ENCODE measurements at regions not wholly inside any gene's neighbourhood (a gene's known extent, or its start where the extent isn't known, plus 50 kb on each side); places are given as distances from the start of the nearest gene placed in this dataset.

GRCh38 chr10:90589825-90590224 lies 268.0 kb downstream of the HTR7 start:
- peaks cover 4 to 7% of the 10 kb centered on the region in 2 donors for H3K9me3 Mint-ChIP-seq
- H3K4me1 Mint-ChIP-seq (ENCODE audit: low read depth in 2 of 2), result no peaks in the 10 kb centered on the region
- H3K36me3 Mint-ChIP-seq (ENCODE audit: insufficient read depth), result no peaks in the 10 kb centered on the region
- DNase-seq, result no peak
- H3K4me3 Mint-ChIP-seq, result no peak overlapping the region
- H3K27ac Mint-ChIP-seq, result no peak overlapping the region
- no peak for ATAC-seq (replicated peaks)
- H3K27me3 Mint-ChIP-seq, result no peaks in the 10 kb centered on the region

DNA sequence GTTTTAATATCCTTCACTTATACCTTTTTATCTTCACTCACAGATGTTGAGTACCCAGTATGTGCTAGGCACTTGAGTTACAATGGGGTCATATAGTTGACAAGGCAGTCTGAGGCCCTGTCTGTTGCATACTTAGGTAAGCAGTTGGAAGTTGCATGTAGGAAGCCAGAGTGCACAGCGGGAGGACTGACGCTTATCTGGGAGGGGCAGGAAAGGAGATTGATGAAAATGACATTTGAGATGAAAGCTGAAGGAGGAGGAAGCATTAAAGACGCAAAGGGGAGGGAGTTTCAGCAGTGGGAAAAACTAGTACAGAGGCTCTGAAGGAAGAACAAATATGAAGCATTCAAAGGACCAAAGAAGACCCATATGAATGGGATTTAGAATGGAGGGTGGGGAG lies 266.2 kb downstream of the HTR7 start:
- Mint-ChIP-seq H3K27me3 (no peaks in the 10 kb centered on the region), H3K27ac (no peak overlapping the region), H3K4me1 (ENCODE audit: low read depth in 2 of 2) (no peaks in the 10 kb centered on the region), H3K4me3 (no peak overlapping the region), H3K36me3 (ENCODE audit: insufficient read depth) (no peaks in the 10 kb centered on the region), H3K9me3 (peaks cover 6 to 7% of the 10 kb centered on the region in 2 donors)
- no peak for DNase-seq
- ATAC-seq (replicated peaks), result no peak

DNA sequence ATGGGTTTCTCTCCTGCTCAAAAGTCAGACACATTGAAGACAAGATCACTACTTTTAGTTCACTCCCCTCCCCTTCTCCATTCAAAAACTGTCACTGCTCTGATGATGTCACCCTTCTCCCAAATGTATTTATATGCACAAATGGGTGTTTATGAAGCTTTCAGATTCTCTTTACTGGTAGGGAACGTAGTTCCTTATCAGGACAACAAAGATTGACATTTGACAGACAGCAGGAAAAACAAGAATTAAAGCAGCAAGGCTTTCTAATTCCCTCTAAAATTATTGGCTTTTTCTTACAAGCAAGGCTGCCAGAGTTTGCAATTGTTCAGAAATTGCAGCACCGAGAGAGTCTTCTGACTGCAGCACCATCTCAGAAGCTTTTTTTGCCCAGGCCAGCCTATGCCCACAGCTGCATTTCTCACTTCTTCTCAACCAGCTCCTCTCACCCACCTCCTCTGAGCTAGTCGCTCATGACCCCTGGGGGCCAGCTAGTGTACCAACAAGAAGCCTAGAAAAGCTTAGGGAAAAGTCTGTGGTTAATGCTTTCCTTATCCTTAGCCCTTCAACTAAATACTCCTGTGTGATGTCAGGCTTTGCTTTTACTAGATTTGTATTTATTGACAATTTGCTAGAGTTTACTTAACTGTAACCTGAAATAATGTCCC lies 265.1 kb downstream of the HTR7 start:
- Mint-ChIP-seq H3K27me3 (no peaks in the 10 kb centered on the region), H3K27ac (no peak overlapping the region), H3K4me1 (ENCODE audit: low read depth in 2 of 2) (no peaks in the 10 kb centered on the region), H3K4me3 (no peak overlapping the region), H3K36me3 (ENCODE audit: insufficient read depth) (no peaks in the 10 kb centered on the region), H3K9me3 (peaks cover 6 to 7% of the 10 kb centered on the region in 2 donors)
- no peak for ATAC-seq (replicated peaks)
- DNase-seq, result no peak

DNA sequence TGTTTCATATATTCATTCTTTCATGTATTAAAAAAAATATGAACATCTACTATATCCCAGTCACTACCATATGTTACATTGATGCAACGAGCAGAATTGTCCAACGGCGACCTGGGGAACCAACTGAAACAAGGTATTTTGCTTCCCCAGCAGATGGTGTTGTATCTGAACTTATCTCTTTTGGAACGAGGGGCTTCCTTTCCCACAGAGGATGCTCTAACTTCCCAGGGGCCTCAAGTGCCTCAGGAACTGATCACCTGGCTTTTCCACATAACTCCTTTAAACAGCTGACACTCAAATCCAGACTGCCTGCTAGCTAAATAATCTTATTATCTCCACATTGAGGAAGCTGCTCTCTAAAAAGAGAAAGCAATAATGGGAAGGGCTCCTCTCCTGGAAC lies 259.3 kb downstream of the HTR7 start:
- no peaks in the 10 kb centered on the region for H3K36me3 Mint-ChIP-seq (ENCODE audit: insufficient read depth)
- no peak for DNase-seq
- H3K27me3 Mint-ChIP-seq, result no peaks in the 10 kb centered on the region
- H3K9me3 Mint-ChIP-seq, result peaks cover 0 to 6% of the 10 kb centered on the region in 2 donors
- ATAC-seq (replicated peaks), result no peak
- H3K4me1 Mint-ChIP-seq (ENCODE audit: low read depth in 2 of 2), result no peaks in the 10 kb centered on the region
- no peak overlapping the region for H3K27ac Mint-ChIP-seq
- no peak overlapping the region for H3K4me3 Mint-ChIP-seq

- no peak for DNase-seq
- no peak overlapping the region for H3K4me3 Mint-ChIP-seq
- no peaks in the 10 kb centered on the region for H3K4me1 Mint-ChIP-seq (ENCODE audit: low read depth in 2 of 2)
- H3K27me3 Mint-ChIP-seq, result no peaks in the 10 kb centered on the region
- peaks cover 0 to 3% of the 10 kb centered on the region in 2 donors for H3K9me3 Mint-ChIP-seq
- no peak for ATAC-seq (replicated peaks)
- H3K27ac Mint-ChIP-seq, result no peak overlapping the region
- no peaks in the 10 kb centered on the region for H3K36me3 Mint-ChIP-seq (ENCODE audit: insufficient read depth)
Measured at GRCh38 chr10:90602862-90603610, 254.8 kb downstream of the HTR7 start.

GRCh38 chr10:90604636-90605035 lies 253.2 kb downstream of the HTR7 start:
- no peaks in the 10 kb centered on the region for H3K4me1 Mint-ChIP-seq (ENCODE audit: low read depth in 2 of 2)
- DNase-seq, result no peak
- no peak overlapping the region for H3K4me3 Mint-ChIP-seq
- H3K9me3 Mint-ChIP-seq, result peaks cover 0 to 3% of the 10 kb centered on the region in 2 donors
- H3K27me3 Mint-ChIP-seq, result no peaks in the 10 kb centered on the region
- no peaks in the 10 kb centered on the region for H3K36me3 Mint-ChIP-seq (ENCODE audit: insufficient read depth)
- ATAC-seq (replicated peaks), result no peak
- no peak overlapping the region for H3K27ac Mint-ChIP-seq

DNA sequence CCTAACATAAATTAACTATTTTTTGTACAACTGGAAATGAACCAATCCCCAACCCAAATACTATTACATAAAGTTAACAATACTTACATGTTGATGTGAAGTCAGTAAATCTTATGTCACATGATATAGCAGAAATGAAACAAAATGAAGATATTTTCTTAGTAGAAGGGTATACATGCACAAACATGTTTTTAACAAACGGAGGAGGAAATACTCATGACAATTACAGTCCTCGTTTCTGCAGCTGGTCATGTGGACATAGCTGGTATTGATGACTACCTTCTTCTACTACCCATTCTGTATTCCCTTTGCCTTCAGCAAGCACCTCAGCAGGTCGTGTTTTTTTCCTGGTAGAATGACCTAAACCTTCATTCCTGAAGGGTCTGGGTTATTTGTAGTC lies 252.3 kb downstream of the HTR7 start:
- DNase-seq (no peak), ATAC-seq (replicated peaks) (no peak)
- Mint-ChIP-seq H3K27ac (no peak overlapping the region), H3K36me3 (ENCODE audit: insufficient read depth) (no peaks in the 10 kb centered on the region), H3K27me3 (no peaks in the 10 kb centered on the region), H3K9me3 (peaks cover 0 to 3% of the 10 kb centered on the region in 2 donors), H3K4me1 (ENCODE audit: low read depth in 2 of 2) (no peaks in the 10 kb centered on the region), H3K4me3 (no peak overlapping the region)

DNA sequence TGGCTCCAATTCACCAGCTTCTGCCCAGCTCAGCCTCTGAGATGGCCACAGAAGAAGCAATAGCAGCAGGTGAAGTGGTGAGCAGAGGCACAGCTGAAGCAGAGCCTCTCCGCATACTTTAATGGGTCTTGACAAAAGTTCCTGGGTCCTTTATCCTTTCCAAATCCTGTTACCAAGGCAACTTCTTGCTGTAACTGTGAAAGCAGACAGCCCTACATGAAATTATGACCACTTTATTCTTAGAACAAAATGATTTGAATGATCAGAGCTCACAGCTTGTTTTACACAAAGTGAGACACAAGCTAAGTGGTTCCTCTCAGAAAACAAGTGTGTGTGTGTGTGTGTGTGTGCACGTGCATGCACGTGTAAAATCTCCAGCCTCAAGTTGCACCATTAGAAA lies 245.6 kb downstream of the HTR7 start:
- no peak overlapping the region for H3K4me3 Mint-ChIP-seq
- ATAC-seq (replicated peaks) (no peak), DNase-seq (no peak)
- no peaks in the 10 kb centered on the region for H3K36me3 Mint-ChIP-seq (ENCODE audit: insufficient read depth)
- no peaks in the 10 kb centered on the region for H3K27me3 Mint-ChIP-seq
- H3K4me1 Mint-ChIP-seq (ENCODE audit: low read depth in 2 of 2), result no peaks in the 10 kb centered on the region
- no peak overlapping the region for H3K27ac Mint-ChIP-seq
- H3K9me3 Mint-ChIP-seq, result no peaks in the 10 kb centered on the region

GRCh38 chr10:90614631-90615030 lies 243.2 kb downstream of the HTR7 start:
- ATAC-seq (replicated peaks) (no peak), DNase-seq (no peak)
- Mint-ChIP-seq H3K36me3 (ENCODE audit: insufficient read depth) (no peaks in the 10 kb centered on the region), H3K27me3 (no peaks in the 10 kb centered on the region), H3K4me3 (no peak overlapping the region), H3K27ac (no peak overlapping the region), H3K9me3 (no peaks in the 10 kb centered on the region), H3K4me1 (ENCODE audit: low read depth in 2 of 2) (no peaks in the 10 kb centered on the region)

DNA sequence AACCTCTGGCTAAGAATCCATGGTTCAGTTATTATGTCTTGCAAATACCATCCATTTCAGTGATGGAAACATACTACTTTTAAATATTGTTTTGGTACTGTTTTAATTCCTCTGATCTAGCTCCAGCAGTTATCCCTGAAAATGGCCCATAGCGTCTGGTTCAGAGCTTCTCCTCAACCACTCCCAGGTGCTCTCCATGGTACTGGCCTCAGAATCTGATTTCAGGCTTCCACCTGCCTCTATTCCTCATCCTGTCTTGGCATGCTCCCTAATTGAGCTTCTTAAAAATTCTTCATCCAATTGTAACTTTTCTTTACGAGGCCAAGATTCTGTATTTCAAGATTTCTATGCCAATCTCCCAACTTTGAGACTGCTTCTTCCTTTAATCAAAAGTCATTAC lies 236.3 kb downstream of the HTR7 start:
- no peak overlapping the region for H3K27ac Mint-ChIP-seq
- no peaks in the 10 kb centered on the region for H3K4me1 Mint-ChIP-seq (ENCODE audit: low read depth in 2 of 2)
- no peak for ATAC-seq (replicated peaks)
- no peak overlapping the region for H3K4me3 Mint-ChIP-seq
- DNase-seq, result no peak
- H3K36me3 Mint-ChIP-seq (ENCODE audit: insufficient read depth), result no peaks in the 10 kb centered on the region
- no peaks in the 10 kb centered on the region for H3K27me3 Mint-ChIP-seq
- no peaks in the 10 kb centered on the region for H3K9me3 Mint-ChIP-seq

GRCh38 chr10:90635111-90635765 lies 222.6 kb downstream of the HTR7 start:
- ATAC-seq (replicated peaks) (no peak), DNase-seq (no peak)
- H3K4me1 Mint-ChIP-seq (ENCODE audit: low read depth in 2 of 2), result no peaks in the 10 kb centered on the region
- H3K27me3 Mint-ChIP-seq, result no peaks in the 10 kb centered on the region
- H3K9me3 Mint-ChIP-seq, result peaks cover 0 to 5% of the 10 kb centered on the region in 2 donors
- H3K27ac Mint-ChIP-seq, result no peak overlapping the region
- no peak overlapping the region for H3K4me3 Mint-ChIP-seq
- H3K36me3 Mint-ChIP-seq (ENCODE audit: insufficient read depth), result no peaks in the 10 kb centered on the region

DNA sequence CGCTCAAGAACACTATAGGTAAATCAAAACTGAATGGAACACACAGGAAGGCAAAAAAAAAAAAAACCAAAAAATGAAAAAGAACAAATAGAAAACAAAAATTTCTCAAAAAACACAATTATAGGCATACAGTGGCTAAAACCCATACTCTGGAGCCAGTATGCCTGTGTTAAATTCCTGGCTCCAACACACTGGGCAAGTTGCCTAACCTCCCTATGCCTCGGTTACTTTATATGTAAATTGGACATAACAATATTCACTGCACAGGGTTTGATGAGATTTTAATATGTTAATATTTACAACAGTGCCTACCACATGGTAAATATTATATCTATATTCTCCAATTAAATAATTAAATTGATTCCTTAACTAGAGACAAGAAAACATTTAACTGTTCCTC lies 217.1 kb downstream of the HTR7 start:
- Mint-ChIP-seq H3K36me3 (ENCODE audit: insufficient read depth) (no peaks in the 10 kb centered on the region), H3K4me1 (ENCODE audit: low read depth in 2 of 2) (no peaks in the 10 kb centered on the region), H3K9me3 (peaks cover 0 to 5% of the 10 kb centered on the region in 2 donors), H3K27ac (no peak overlapping the region), H3K27me3 (no peaks in the 10 kb centered on the region), H3K4me3 (no peak overlapping the region)
- DNase-seq, result no peak
- ATAC-seq (replicated peaks), result no peak

- no peaks in the 10 kb centered on the region for H3K36me3 Mint-ChIP-seq (ENCODE audit: insufficient read depth)
- ATAC-seq (replicated peaks) (no peak), DNase-seq (no peak)
- H3K4me3 Mint-ChIP-seq, result no peak overlapping the region
- no peaks in the 10 kb centered on the region for H3K4me1 Mint-ChIP-seq (ENCODE audit: low read depth in 2 of 2)
- no peaks in the 10 kb centered on the region for H3K27me3 Mint-ChIP-seq
- peaks cover 0 to 5% of the 10 kb centered on the region in 2 donors for H3K9me3 Mint-ChIP-seq
- H3K27ac Mint-ChIP-seq, result no peak overlapping the region
Measured at GRCh38 chr10:90641731-90642130, 216.1 kb downstream of the HTR7 start.

GRCh38 chr10:90642136-90642535 lies 215.7 kb downstream of the HTR7 start:
- Mint-ChIP-seq H3K27me3 (no peaks in the 10 kb centered on the region), H3K9me3 (peaks cover 0 to 5% of the 10 kb centered on the region in 2 donors), H3K27ac (no peak overlapping the region), H3K36me3 (ENCODE audit: insufficient read depth) (no peaks in the 10 kb centered on the region), H3K4me3 (no peak overlapping the region), H3K4me1 (ENCODE audit: low read depth in 2 of 2) (no peaks in the 10 kb centered on the region)
- no peak for DNase-seq
- no peak for ATAC-seq (replicated peaks)
